ENCODE measurements at regions not wholly inside any gene's neighbourhood (a gene's known extent, or its start where the extent isn't known, plus 50 kb on each side); places are given as distances from the start of the nearest gene placed in this dataset.

GRCh38 chr4:160877087-160877790 lies 1286.6 kb downstream of the FSTL5 start:
- Histone ChIP-seq H3K27me3 (no peaks in the 10 kb centered on the region), H3K4me1 (ENCODE audit: insufficient read depth) (no peaks in the 10 kb centered on the region), H3K27ac (no peak overlapping the region), H3K9me3 (no peaks in the 10 kb centered on the region), H3K4me3 (no peak overlapping the region), H3K36me3 (no peaks in the 10 kb centered on the region)
- intact Hi-C loops (cut with DNase I) = no loop called here
- no peak for TF ChIP-seq CTCF (IDR thresholded peaks at IDR 0.05)
- no peak for TF ChIP-seq POLR2A (IDR thresholded peaks at IDR 0.05)
- TF ChIP-seq EP300 (IDR thresholded peaks at IDR 0.05) = no peak
- WGBS, 3 donors = 79 to 83% (median 83%) methylated on average over 9 of the region's 9 CpGs
- DNase-seq = no peak

GRCh38 chr4:160880180-160880579 lies 1283.6 kb downstream of the FSTL5 start:
- no peaks in the 10 kb centered on the region for H3K4me1 ChIP-seq (ENCODE audit: insufficient read depth)
- 73 to 82% (median 76%) methylated on average over 5 of the region's 5 CpGs for WGBS, 3 donors
- TF ChIP-seq POLR2A (IDR thresholded peaks at IDR 0.05) (no peak), CTCF (IDR thresholded peaks at IDR 0.05) (no peak), EP300 (IDR thresholded peaks at IDR 0.05) (no peak)
- H3K27me3 ChIP-seq = no peaks in the 10 kb centered on the region
- no peak for DNase-seq
- H3K36me3 ChIP-seq = no peaks in the 10 kb centered on the region
- no peak overlapping the region for H3K4me3 ChIP-seq
- H3K27ac ChIP-seq = no peak overlapping the region
- H3K9me3 ChIP-seq = no peaks in the 10 kb centered on the region
- intact Hi-C loops (cut with DNase I) = no loop called here

GRCh38 chr4:160887668-160888067 lies 1276.1 kb downstream of the FSTL5 start:
- no peaks in the 10 kb centered on the region for H3K27me3 ChIP-seq
- no peak overlapping the region for H3K4me3 ChIP-seq
- 88 to 90% (median 89%) methylated on average over 1 of the region's 1 CpG for WGBS, 3 donors
- intact Hi-C loops (cut with DNase I) = no loop called here
- no peaks in the 10 kb centered on the region for H3K36me3 ChIP-seq
- H3K9me3 ChIP-seq = peaks cover 0 to 4% of the 10 kb centered on the region in 2 donors
- H3K4me1 ChIP-seq (ENCODE audit: insufficient read depth) = no peaks in the 10 kb centered on the region
- no peak for DNase-seq
- TF ChIP-seq POLR2A (IDR thresholded peaks at IDR 0.05) (no peak), EP300 (IDR thresholded peaks at IDR 0.05) (no peak), CTCF (IDR thresholded peaks at IDR 0.05) (no peak)
- H3K27ac ChIP-seq = no peak overlapping the region

- TF ChIP-seq CTCF (IDR thresholded peaks at IDR 0.05) = no peak
- TF ChIP-seq EP300 (IDR thresholded peaks at IDR 0.05) = no peak
- no peak for DNase-seq
- Histone ChIP-seq H3K4me3 (no peak overlapping the region), H3K27me3 (no peaks in the 10 kb centered on the region), H3K9me3 (no peaks in the 10 kb centered on the region), H3K4me1 (ENCODE audit: insufficient read depth) (no peaks in the 10 kb centered on the region), H3K27ac (no peak overlapping the region), H3K36me3 (no peaks in the 10 kb centered on the region)
- intact Hi-C loops (cut with DNase I) = no loop called here
- 50 to 68% (median 61%) methylated on average over 2 of the region's 2 CpGs for WGBS, 3 donors
Measured at GRCh38 chr4:160894128-160894527, 1269.7 kb downstream of the FSTL5 start.

Measured in ovary (tissue), 7 donors.